ENCODE measurements at regions not wholly inside any gene's neighbourhood (a gene's known extent, or its start where the extent isn't known, plus 50 kb on each side); places are given as distances from the start of the nearest gene placed in this dataset.

DNA sequence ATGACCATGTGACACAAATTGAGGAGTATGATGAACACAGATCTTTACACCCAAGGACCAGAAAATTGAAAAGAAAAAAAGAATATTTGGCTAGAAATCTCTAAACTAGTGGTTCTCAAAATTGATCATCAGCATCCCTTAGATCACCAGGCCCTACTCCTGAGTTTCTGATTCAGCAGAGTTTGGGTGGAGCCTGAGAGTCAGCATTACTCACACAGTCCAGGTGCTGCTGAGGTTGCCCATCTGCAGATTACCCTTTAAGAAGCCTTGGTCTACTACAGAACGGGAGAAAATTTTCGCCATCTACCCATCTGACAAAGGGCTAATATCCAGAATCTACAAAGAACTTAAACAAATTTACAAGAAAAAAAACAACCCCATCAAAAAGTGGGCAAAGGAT lies 182.8 kb downstream of the MOSPD2 start:
- no peaks in the 10 kb centered on the region for H3K9me1 ChIP-seq (replicated peaks; ENCODE audit: control insufficient read depth, extremely low read depth, insufficient read depth, low read length)
- intact Hi-C loops (cut with micrococcal nuclease) (no loop called here), dilution Hi-C loops (cut with MboI; ENCODE audit: extremely low pct_ligation_motif_present, low sequenced_read_pairs) (no loop called here)
- no peaks in the 10 kb centered on the region for H3K9me3 ChIP-seq (replicated peaks; ENCODE audit: control insufficient read depth, insufficient read depth, low read length)
- ChIA-PET POLR2A (no interaction called here), CTCF (no interaction called here)
- H3K4me2 ChIP-seq (ENCODE audit: insufficient read depth, low read length), result no peak overlapping the region
- H3K4me1 ChIP-seq (ENCODE audit: control insufficient read depth, extremely low read depth, insufficient read depth, low read length), result no peaks in the 10 kb centered on the region
- H3K9ac ChIP-seq (replicated peaks; ENCODE audit: extremely low read depth, insufficient read depth, low read length), result no peak overlapping the region
- TF ChIP-seq POLR2AphosphoS5 (IDR thresholded peaks at IDR 0.05; ENCODE audit: insufficient read depth, low read depth, low read length), result no peak
- TF ChIP-seq, protein P1, sequence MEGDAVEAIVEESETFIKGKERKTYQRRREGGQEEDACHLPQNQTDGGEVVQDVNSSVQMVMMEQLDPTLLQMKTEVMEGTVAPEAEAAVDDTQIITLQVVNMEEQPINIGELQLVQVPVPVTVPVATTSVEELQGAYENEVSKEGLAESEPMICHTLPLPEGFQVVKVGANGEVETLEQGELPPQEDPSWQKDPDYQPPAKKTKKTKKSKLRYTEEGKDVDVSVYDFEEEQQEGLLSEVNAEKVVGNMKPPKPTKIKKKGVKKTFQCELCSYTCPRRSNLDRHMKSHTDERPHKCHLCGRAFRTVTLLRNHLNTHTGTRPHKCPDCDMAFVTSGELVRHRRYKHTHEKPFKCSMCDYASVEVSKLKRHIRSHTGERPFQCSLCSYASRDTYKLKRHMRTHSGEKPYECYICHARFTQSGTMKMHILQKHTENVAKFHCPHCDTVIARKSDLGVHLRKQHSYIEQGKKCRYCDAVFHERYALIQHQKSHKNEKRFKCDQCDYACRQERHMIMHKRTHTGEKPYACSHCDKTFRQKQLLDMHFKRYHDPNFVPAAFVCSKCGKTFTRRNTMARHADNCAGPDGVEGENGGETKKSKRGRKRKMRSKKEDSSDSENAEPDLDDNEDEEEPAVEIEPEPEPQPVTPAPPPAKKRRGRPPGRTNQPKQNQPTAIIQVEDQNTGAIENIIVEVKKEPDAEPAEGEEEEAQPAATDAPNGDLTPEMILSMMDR (IDR thresholded peaks at IDR 0.05; ENCODE audit: extremely low read depth in 1 of 2, insufficient read depth in 1 of 2, low read depth in 1 of 2, low read length in 2 of 2), result no peak
- no peak for TF ChIP-seq FOS (IDR thresholded peaks at IDR 0.05; ENCODE audit: borderline replicate concordance, insufficient read depth, low read length)
- no peak for TF ChIP-seq JUN (IDR thresholded peaks at IDR 0.05; ENCODE audit: borderline replicate concordance, insufficient read depth, insufficient read length, low read depth)
- no peak for TF ChIP-seq MYC (IDR thresholded peaks at IDR 0.05; ENCODE audit: low read depth, low read length)
- TF ChIP-seq GATA2 (IDR thresholded peaks at IDR 0.05; ENCODE audit: insufficient read depth, insufficient read length, low read depth, low read length), result no peak
- TF ChIP-seq, protein P2, sequence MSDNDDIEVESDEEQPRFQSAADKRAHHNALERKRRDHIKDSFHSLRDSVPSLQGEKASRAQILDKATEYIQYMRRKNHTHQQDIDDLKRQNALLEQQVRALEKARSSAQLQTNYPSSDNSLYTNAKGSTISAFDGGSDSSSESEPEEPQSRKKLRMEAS (IDR thresholded peaks at IDR 0.05; ENCODE audit: insufficient read depth, insufficient read length), result no peak
- TF ChIP-seq POLR2A (IDR thresholded peaks at IDR 0.05; ENCODE audit: low read depth, low read length), result no peak
- TF ChIP-seq EZH2 (IDR thresholded peaks at IDR 0.05; ENCODE audit: borderline replicate concordance, low read depth, low read length, severe bottlenecking), result no peak
- no peaks in the 10 kb centered on the region for H4K20me1 ChIP-seq (replicated peaks; ENCODE audit: control insufficient read depth, extremely low read depth, insufficient read depth, low read length)
- no peaks in the 10 kb centered on the region for H3K36me3 ChIP-seq (ENCODE audit: control insufficient read depth in 2 of 2, extremely low read depth in 1 of 2, insufficient read depth in 2 of 2, low read length in 2 of 2)
- DNase-seq (ENCODE audit: low read depth, low spot score) (no peak), FAIRE-seq (no peak)
- H3K79me2 ChIP-seq (ENCODE audit: control insufficient read depth, insufficient read depth, low read length), result no peaks in the 10 kb centered on the region
- no peaks in the 10 kb centered on the region for H3K27me3 ChIP-seq (ENCODE audit: control insufficient read depth in 2 of 2, insufficient read depth in 2 of 2, low read length in 2 of 2)
- H2AFZ ChIP-seq (ENCODE audit: low read depth, low read length), result no peak overlapping the region
- H3K27ac ChIP-seq (ENCODE audit: insufficient read depth, low read depth, low read length), result no peak overlapping the region
- H3K4me3 ChIP-seq (replicated peaks in 1 of 3; ENCODE audit: insufficient read depth in 1 of 3, low read depth in 1 of 3, low read length in 3 of 3), result no peak overlapping the region
- no TSS peak for BruUV-seq (replicated peaks)
